ENCODE measurements at regions not wholly inside any gene's neighbourhood (a gene's known extent, or its start where the extent isn't known, plus 50 kb on each side); places are given as distances from the start of the nearest gene placed in this dataset.

- Histone ChIP-seq H3K27ac (ENCODE audit: low read depth, low read length) (no peak overlapping the region), H3K9me3 (ENCODE audit: insufficient read depth, low read length) (no peaks in the 10 kb centered on the region), H3K79me2 (ENCODE audit: insufficient read depth, low read length) (no peaks in the 10 kb centered on the region), H3K9ac (ENCODE audit: low read length) (no peak overlapping the region), H3K9me2 (replicated peaks; ENCODE audit: insufficient read depth, low read length) (no peaks in the 10 kb centered on the region), H4K20me1 (ENCODE audit: low read depth, low read length) (no peaks in the 10 kb centered on the region), H3K27me3 (ENCODE audit: low read length) (no peaks in the 10 kb centered on the region), H3F3A (ENCODE audit: insufficient read depth) (no peaks in the 10 kb centered on the region), H3K36me3 (ENCODE audit: low read length) (no peaks in the 10 kb centered on the region), H2AFZ (ENCODE audit: low read depth, low read length, severe bottlenecking) (no peak overlapping the region), H3K4me2 (ENCODE audit: low read depth, low read length, poor library complexity, severe bottlenecking) (no peak overlapping the region), H3K4me3 (ENCODE audit: insufficient read depth, low read length, poor library complexity, severe bottlenecking) (no peak overlapping the region)
- no peak for TF ChIP-seq EZH2phosphoT487 (conservative IDR thresholded peaks at IDR 0.05; ENCODE audit: low read length)
These were observed 312.4 kb upstream of the PIK3R1 start for GRCh38 chr5:67903121-67903520.

DNA sequence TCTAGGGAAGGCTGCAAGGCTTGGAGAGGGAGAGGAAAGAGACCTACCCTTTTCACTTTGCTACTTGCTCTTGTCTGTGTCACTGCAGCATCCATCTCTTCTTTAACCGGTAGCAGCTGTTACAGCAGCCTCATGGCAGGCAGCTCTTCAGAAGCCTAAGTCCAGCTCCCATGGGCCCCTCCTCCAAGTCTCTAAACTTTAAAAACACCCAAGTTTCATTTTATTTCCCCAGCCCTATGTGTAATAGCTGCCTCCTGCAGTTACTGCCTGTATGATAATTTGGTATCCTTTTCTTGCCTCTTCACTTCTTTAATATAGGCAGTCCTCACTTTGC is 313.1 kb upstream of the PIK3R1 start:
- Histone ChIP-seq H3K79me2 (ENCODE audit: insufficient read depth, low read length) (no peaks in the 10 kb centered on the region), H2AFZ (ENCODE audit: low read depth, low read length, severe bottlenecking) (no peak overlapping the region), H3K4me2 (ENCODE audit: low read depth, low read length, poor library complexity, severe bottlenecking) (no peak overlapping the region), H3K27ac (ENCODE audit: low read depth, low read length) (no peak overlapping the region), H3K9me2 (replicated peaks; ENCODE audit: insufficient read depth, low read length) (no peaks in the 10 kb centered on the region), H3K4me3 (ENCODE audit: insufficient read depth, low read length, poor library complexity, severe bottlenecking) (no peak overlapping the region), H4K20me1 (ENCODE audit: low read depth, low read length) (no peaks in the 10 kb centered on the region), H3K36me3 (ENCODE audit: low read length) (no peaks in the 10 kb centered on the region), H3K9me3 (ENCODE audit: insufficient read depth, low read length) (no peaks in the 10 kb centered on the region), H3F3A (ENCODE audit: insufficient read depth) (no peaks in the 10 kb centered on the region), H3K9ac (ENCODE audit: low read length) (no peak overlapping the region), H3K27me3 (ENCODE audit: low read length) (no peaks in the 10 kb centered on the region)
- TF ChIP-seq, protein P1, sequence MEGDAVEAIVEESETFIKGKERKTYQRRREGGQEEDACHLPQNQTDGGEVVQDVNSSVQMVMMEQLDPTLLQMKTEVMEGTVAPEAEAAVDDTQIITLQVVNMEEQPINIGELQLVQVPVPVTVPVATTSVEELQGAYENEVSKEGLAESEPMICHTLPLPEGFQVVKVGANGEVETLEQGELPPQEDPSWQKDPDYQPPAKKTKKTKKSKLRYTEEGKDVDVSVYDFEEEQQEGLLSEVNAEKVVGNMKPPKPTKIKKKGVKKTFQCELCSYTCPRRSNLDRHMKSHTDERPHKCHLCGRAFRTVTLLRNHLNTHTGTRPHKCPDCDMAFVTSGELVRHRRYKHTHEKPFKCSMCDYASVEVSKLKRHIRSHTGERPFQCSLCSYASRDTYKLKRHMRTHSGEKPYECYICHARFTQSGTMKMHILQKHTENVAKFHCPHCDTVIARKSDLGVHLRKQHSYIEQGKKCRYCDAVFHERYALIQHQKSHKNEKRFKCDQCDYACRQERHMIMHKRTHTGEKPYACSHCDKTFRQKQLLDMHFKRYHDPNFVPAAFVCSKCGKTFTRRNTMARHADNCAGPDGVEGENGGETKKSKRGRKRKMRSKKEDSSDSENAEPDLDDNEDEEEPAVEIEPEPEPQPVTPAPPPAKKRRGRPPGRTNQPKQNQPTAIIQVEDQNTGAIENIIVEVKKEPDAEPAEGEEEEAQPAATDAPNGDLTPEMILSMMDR (IDR thresholded peaks at IDR 0.05; ENCODE audit: insufficient read depth, low read length, poor library complexity, severe bottlenecking), result no peak
- no peak for TF ChIP-seq EZH2phosphoT487 (conservative IDR thresholded peaks at IDR 0.05; ENCODE audit: low read length)

- Histone ChIP-seq H3K27me3 (ENCODE audit: low read length) (no peaks in the 10 kb centered on the region), H3K36me3 (ENCODE audit: low read length) (no peaks in the 10 kb centered on the region)
- no peak for TF ChIP-seq EZH2phosphoT487 (conservative IDR thresholded peaks at IDR 0.05; ENCODE audit: low read length)
- TF ChIP-seq, protein P1 (IDR thresholded peaks at IDR 0.05; ENCODE audit: insufficient read depth, low read length, poor library complexity, severe bottlenecking), result no peak
These were observed 313.6 kb upstream of the PIK3R1 start for GRCh38 chr5:67901814-67902496.

DNA sequence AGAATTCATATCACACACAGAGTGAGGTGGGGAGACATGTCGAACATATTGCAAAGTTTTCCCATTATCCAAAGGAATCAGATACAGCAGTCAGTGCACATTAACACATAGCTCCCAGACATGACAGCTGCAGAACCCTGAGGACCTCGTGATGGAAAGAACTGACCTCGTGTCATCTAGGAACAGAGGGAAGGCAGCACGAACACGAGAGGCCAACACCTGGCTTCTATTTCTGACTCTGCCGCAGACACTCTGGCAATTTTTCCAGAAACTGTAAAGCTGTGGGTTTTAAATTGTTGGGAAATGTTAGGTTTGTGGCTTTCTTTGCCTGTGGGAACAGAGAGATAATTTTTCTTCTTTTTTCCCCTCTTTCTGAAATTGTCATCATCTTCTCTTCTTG is 315.0 kb upstream of the PIK3R1 start:
- Histone ChIP-seq H3K9ac (ENCODE audit: low read length) (no peak overlapping the region), H3K4me3 (ENCODE audit: insufficient read depth, low read length, poor library complexity, severe bottlenecking) (no peak overlapping the region), H2AFZ (ENCODE audit: low read depth, low read length, severe bottlenecking) (no peak overlapping the region), H3K36me3 (ENCODE audit: low read length) (no peaks in the 10 kb centered on the region), H3K79me2 (ENCODE audit: insufficient read depth, low read length) (no peaks in the 10 kb centered on the region), H3K27ac (ENCODE audit: low read depth, low read length) (no peak overlapping the region), H3K9me2 (replicated peaks; ENCODE audit: insufficient read depth, low read length) (no peaks in the 10 kb centered on the region), H3K27me3 (ENCODE audit: low read length) (no peaks in the 10 kb centered on the region), H3K9me3 (ENCODE audit: insufficient read depth, low read length) (no peaks in the 10 kb centered on the region), H3F3A (ENCODE audit: insufficient read depth) (no peaks in the 10 kb centered on the region), H3K4me2 (ENCODE audit: low read depth, low read length, poor library complexity, severe bottlenecking) (no peak overlapping the region), H4K20me1 (ENCODE audit: low read depth, low read length) (no peaks in the 10 kb centered on the region)
- TF ChIP-seq, protein P1 (IDR thresholded peaks at IDR 0.05; ENCODE audit: insufficient read depth, low read length, poor library complexity, severe bottlenecking), result no peak
- TF ChIP-seq EZH2phosphoT487 (conservative IDR thresholded peaks at IDR 0.05; ENCODE audit: low read length), result no peak

More at GRCh38 chr5:67901814-67902496, 313.6 kb upstream of the PIK3R1 start:
- Histone ChIP-seq H3K9ac (ENCODE audit: low read length) (no peak overlapping the region), H3K79me2 (ENCODE audit: insufficient read depth, low read length) (no peaks in the 10 kb centered on the region), H3F3A (ENCODE audit: insufficient read depth) (no peaks in the 10 kb centered on the region), H3K9me2 (replicated peaks; ENCODE audit: insufficient read depth, low read length) (no peaks in the 10 kb centered on the region), H3K4me2 (ENCODE audit: low read depth, low read length, poor library complexity, severe bottlenecking) (no peak overlapping the region), H3K27ac (ENCODE audit: low read depth, low read length) (no peak overlapping the region), H2AFZ (ENCODE audit: low read depth, low read length, severe bottlenecking) (no peak overlapping the region), H3K9me3 (ENCODE audit: insufficient read depth, low read length) (no peaks in the 10 kb centered on the region), H3K4me3 (ENCODE audit: insufficient read depth, low read length, poor library complexity, severe bottlenecking) (no peak overlapping the region), H4K20me1 (ENCODE audit: low read depth, low read length) (no peaks in the 10 kb centered on the region)
